HG03460 (cell line): ENCODE measurements at regions not wholly inside any gene's neighbourhood (a gene's known extent, or its start where the extent isn't known, plus 50 kb on each side); places are given as distances from the start of the nearest gene placed in this dataset.

ENCODE experiments used
- ATAC-seq: cut with Tn5 transposase; IDR thresholded peaks from one replicate; pipeline ENCODE4 v1.9.1; 2021; ENCODE audit not compliant: unreplicated experiment

- ATAC-seq: no peak
Observed at GRCh38 chr5:88488561-88488960, 219.9 kb upstream of the TMEM161B start.

- no peak for ATAC-seq
Observed at GRCh38 chr5:88488130-88488529, 219.5 kb upstream of the TMEM161B start.

GRCh38 chr5:88487066-88487465 lies 218.4 kb upstream of the TMEM161B start:
- ATAC-seq: no peak

- ATAC-seq: no peak
Observed at GRCh38 chr5:88486431-88486830, 217.8 kb upstream of the TMEM161B start.

GRCh38 chr5:88485531-88485930 lies 216.9 kb upstream of the TMEM161B start:
- ATAC-seq: no peak

- ATAC-seq: no peak
Observed at GRCh38 chr5:88483964-88484672, 215.5 kb upstream of the TMEM161B start.

GRCh38 chr5:88480801-88481499 lies 212.3 kb upstream of the TMEM161B start:
- ATAC-seq: no peak

- ATAC-seq: no peak
Observed at GRCh38 chr5:88480245-88480644, 211.6 kb upstream of the TMEM161B start.

- ATAC-seq: no peak
Observed at GRCh38 chr5:88474574-88474973, 205.9 kb upstream of the TMEM161B start.

GRCh38 chr5:88470745-88471144 lies 202.1 kb upstream of the TMEM161B start:
- no peak for ATAC-seq

- no peak for ATAC-seq
Observed at GRCh38 chr5:88459971-88460370, 191.3 kb upstream of the TMEM161B start.

- no peak for ATAC-seq
Observed at GRCh38 chr5:88452820-88453219, 184.2 kb upstream of the TMEM161B start.

GRCh38 chr5:88450239-88450638 lies 181.6 kb upstream of the TMEM161B start:
- ATAC-seq: no peak

- no peak for ATAC-seq
Observed at GRCh38 chr5:88438006-88438405, 169.4 kb upstream of the TMEM161B start.

- ATAC-seq: no peak
Observed at GRCh38 chr5:88436290-88436689, 167.6 kb upstream of the TMEM161B start.

- ATAC-seq: no peak
Observed at GRCh38 chr5:88428633-88429032, 160.0 kb upstream of the TMEM161B start.

- ATAC-seq: no peak
Observed at GRCh38 chr5:88426441-88426840, 157.8 kb upstream of the TMEM161B start.

- no peak for ATAC-seq
Observed at GRCh38 chr5:88425124-88425523, 156.5 kb upstream of the TMEM161B start.

- no peak for ATAC-seq
Observed at GRCh38 chr5:88419931-88420330, 151.3 kb upstream of the TMEM161B start.

GRCh38 chr5:88407341-88407740 lies 138.7 kb upstream of the TMEM161B start:
- no peak for ATAC-seq

GRCh38 chr5:88405783-88406182 lies 137.1 kb upstream of the TMEM161B start:
- ATAC-seq: no peak

GRCh38 chr5:88404405-88404804 lies 135.8 kb upstream of the TMEM161B start:
- no peak for ATAC-seq

- ATAC-seq: no peak
Observed at GRCh38 chr5:88401686-88402085, 133.0 kb upstream of the TMEM161B start.
